H9 (cell line): ENCODE measurements at regions not wholly inside any gene's neighbourhood (a gene's known extent, or its start where the extent isn't known, plus 50 kb on each side); places are given as distances from the start of the nearest gene placed in this dataset.

Experiments used
- DNase-seq: peaks from one replicate; pipeline ENCODE4 v3.0.0-alpha.2; 2017
- H2AFZ ChIP-seq: one replicate; pipeline ENCODE4 v1.6.1; 2013; ENCODE audit warnings: mild to moderate bottlenecking, low read length, control low read depth, moderate library complexity
- H2AK5ac ChIP-seq: 2 replicates; pipeline ENCODE4 v1.6.1; 2013; ENCODE audit warnings: low read length, control low read depth, mixed read lengths; ENCODE audit not compliant: insufficient read length
- H2BK120ac ChIP-seq: one replicate; pipeline ENCODE4 v1.6.1; 2013; ENCODE audit warnings: low read depth, mild to moderate bottlenecking, low read length, control low read depth, inconsistent platforms; ENCODE audit not compliant: poor library complexity, severe bottlenecking
- H2BK12ac ChIP-seq: 2 replicates; pipeline ENCODE4 v1.6.1; 2013; ENCODE audit warnings: low read length, control low read depth, mixed read lengths, low read depth; ENCODE audit not compliant: insufficient read length
- H2BK15ac ChIP-seq: 2 replicates; pipeline ENCODE4 v1.6.1; 2013; ENCODE audit warnings: low read depth, low read length, control low read depth
- H2BK20ac ChIP-seq: one replicate; pipeline ENCODE4 v1.6.1; 2013; ENCODE audit warnings: low read depth, mild to moderate bottlenecking, low read length, control low read depth, inconsistent platforms; ENCODE audit not compliant: poor library complexity, severe bottlenecking
- H2BK5ac ChIP-seq: 2 replicates; pipeline ENCODE4 v1.6.1; 2013; ENCODE audit warnings: low read length, control low read depth, mixed read lengths; ENCODE audit not compliant: insufficient read length
- H3K14ac ChIP-seq: 2 replicates; pipeline ENCODE4 v1.6.1; 2013; ENCODE audit warnings: low read length, control low read depth; ENCODE audit not compliant: insufficient read depth
- H3K18ac ChIP-seq: 2 replicates; pipeline ENCODE4 v1.6.1; 2013; ENCODE audit warnings: low read depth, mild to moderate bottlenecking, mixed read lengths, low read length, control low read depth; ENCODE audit not compliant: insufficient read length
- H3K23ac ChIP-seq: 2 replicates; pipeline ENCODE4 v1.6.1; 2013; ENCODE audit warnings: low read length, control low read depth, mixed read lengths, low read depth; ENCODE audit not compliant: insufficient read length
- H3K23me2 ChIP-seq: 2 replicates; pipeline ENCODE4 v1.6.1; 2013; ENCODE audit warnings: low read depth, mild to moderate bottlenecking, mixed read lengths, low read length, control low read depth; ENCODE audit not compliant: insufficient read length, poor library complexity, severe bottlenecking
- H3K27ac ChIP-seq: 2 replicates; pipeline ENCODE4 v1.5.1; 2013; ENCODE audit warnings: low read length, control low read depth, mixed read lengths, low read depth; ENCODE audit not compliant: insufficient read length
- H3K27me3 ChIP-seq: 2 replicates; pipeline ENCODE4 v1.6.1; 2013; ENCODE audit warnings: low read length, control low read depth, inconsistent platforms; ENCODE audit not compliant: insufficient read depth
- H3K4ac ChIP-seq: 2 replicates; pipeline ENCODE4 v1.6.1; 2013; ENCODE audit warnings: low read depth, mild to moderate bottlenecking, control low read depth, inconsistent platforms, low read length, moderate library complexity
- H3K4me1 ChIP-seq: 2 replicates; pipeline ENCODE4 v1.6.1; 2013; ENCODE audit warnings: low read length, control low read depth, inconsistent platforms; ENCODE audit not compliant: insufficient read depth
- H3K4me2 ChIP-seq: 2 replicates; pipeline ENCODE4 v1.6.1; 2013; ENCODE audit warnings: low read length, control low read depth, mixed read lengths; ENCODE audit not compliant: insufficient read length, insufficient read depth
- H3K56ac ChIP-seq: 2 replicates; pipeline ENCODE4 v1.6.1; 2013; ENCODE audit warnings: low read depth, mild to moderate bottlenecking, mixed read lengths, low read length, control low read depth; ENCODE audit not compliant: insufficient read length
- H3K79me1 ChIP-seq: 2 replicates; pipeline ENCODE4 v1.6.1; 2013; ENCODE audit warnings: low read depth, mild to moderate bottlenecking, moderate library complexity, low read length, control low read depth, inconsistent platforms; ENCODE audit not compliant: insufficient read depth, poor library complexity, severe bottlenecking
- H3K79me2 ChIP-seq: 2 replicates; pipeline ENCODE4 v1.6.1; 2013; ENCODE audit warnings: low read length, control low read depth, inconsistent platforms; ENCODE audit not compliant: insufficient read depth
- H3K9ac ChIP-seq: 2 replicates; pipeline ENCODE4 v1.6.1; 2013; ENCODE audit warnings: low read length, control low read depth, mixed read lengths; ENCODE audit not compliant: insufficient read length; ENCODE audit errors: extremely low read depth
- H3K9me3 ChIP-seq: one replicate; pipeline ENCODE4 v1.6.1; 2013; ENCODE audit warnings: low read depth, low read length, inconsistent platforms; ENCODE audit not compliant: control insufficient read depth
- H3T11ph ChIP-seq: one replicate; pipeline ENCODE4 v1.6.1; 2013; ENCODE audit warnings: mild to moderate bottlenecking, low read length, control low read depth, inconsistent platforms
- H4K20me1 ChIP-seq: one replicate; pipeline ENCODE4 v1.6.1; 2013; ENCODE audit not compliant: control insufficient read depth, insufficient read length, insufficient read depth
- H4K5ac ChIP-seq: 2 replicates; pipeline ENCODE4 v1.6.1; 2013; ENCODE audit warnings: low read depth, mild to moderate bottlenecking, mixed read lengths, low read length, control low read depth; ENCODE audit not compliant: insufficient read length
- H4K8ac ChIP-seq: replicated peaks from 2 replicates; pipeline ENCODE4 v1.6.1; 2013; ENCODE audit warnings: low read length, control low read depth, mixed read lengths, low read depth; ENCODE audit not compliant: insufficient read length
- H4K91ac ChIP-seq: 2 replicates; pipeline ENCODE4 v1.6.1; 2013; ENCODE audit warnings: low read depth, mild to moderate bottlenecking, moderate library complexity, mixed read lengths, low read length, control low read depth; ENCODE audit not compliant: insufficient read length
- H3K27ac Mint-ChIP-seq, 3 experiments: 2 replicates in 2 of 3; 3 replicates in 1 of 3; pipeline ENCODE4 v1.8.0; 2020 to 2021; ENCODE audit warnings: mixed read lengths in 3 of 3, mild to moderate bottlenecking in 1 of 3, moderate library complexity in 1 of 3
- H3K27me3 Mint-ChIP-seq: 2 replicates; pipeline ENCODE4 v1.8.0; 2021; ENCODE audit warnings: low read depth, mild to moderate bottlenecking, moderate library complexity, mixed read lengths
- H3K36me3 Mint-ChIP-seq, 3 experiments: 2 replicates in 2 of 3; 3 replicates in 1 of 3; pipeline ENCODE4 v1.8.0; 2020 to 2021; ENCODE audit warnings: low read depth in 3 of 3, mixed read lengths in 3 of 3; ENCODE audit not compliant: insufficient read depth in 1 of 3
- H3K4me1 Mint-ChIP-seq, 2 experiments: 2 replicates each; pipeline ENCODE4 v1.8.0; 2020; ENCODE audit warnings: mixed read lengths in 2 of 2
- H3K4me3 Mint-ChIP-seq, 2 experiments: 2 replicates in 1 of 2; 3 replicates in 1 of 2; pipeline ENCODE4 v1.8.0; 2020 to 2021; ENCODE audit warnings: mild to moderate bottlenecking in 2 of 2, mixed read lengths in 2 of 2, moderate library complexity in 1 of 2
- H3K9me3 Mint-ChIP-seq, 2 experiments: 2 replicates in 1 of 2; 3 replicates in 1 of 2; pipeline ENCODE4 v1.8.0; 2020; ENCODE audit warnings: mild to moderate bottlenecking in 2 of 2, mixed read lengths in 2 of 2, moderate library complexity in 1 of 2
- CTCF ChIP-seq: fragments of 200-600 bp; sonication (generic); conservative IDR thresholded peaks from 3 replicates; pipeline ENCODE4 v1.8.0; 2021; ENCODE audit warnings: antibody characterized with exemption, mild to moderate bottlenecking
- WGBS: extraction: QIAGEN DNeasy Blood & Tissue Kit; methylation state at CpG from one replicate; pipeline ENCODE4 v1.1.7; 2013; ENCODE audit warnings: missing lambda C conversion rate, low lambda C conversion rate, mixed read lengths; ENCODE audit not compliant: insufficient read length; ENCODE audit errors: extremely low coverage; 5-methylcytosine and 5-hydroxymethylcytosine counted together

- Histone ChIP-seq H3K4ac (no peak overlapping the region), H2BK5ac (no peak overlapping the region), H2BK15ac (no peak overlapping the region), H3K27ac (no peak overlapping the region), H3K18ac (no peak overlapping the region), H3T11ph (no peak overlapping the region), H2BK20ac (no peak overlapping the region), H3K9ac (no peak overlapping the region), H3K27me3 (no peaks in the 10 kb centered on the region), H3K4me2 (no peak overlapping the region), H3K4me1 (no peaks in the 10 kb centered on the region), H2AK5ac (no peak overlapping the region), H3K9me3 (no peaks in the 10 kb centered on the region), H3K79me1 (no peaks in the 10 kb centered on the region), H3K79me2 (no peaks in the 10 kb centered on the region), H4K5ac (no peak overlapping the region), H3K23ac (no peak overlapping the region), H3K56ac (no peak overlapping the region), H3K23me2 (no peaks in the 10 kb centered on the region), H2AFZ (no peak overlapping the region), H2BK12ac (no peak overlapping the region), H4K91ac (no peak overlapping the region), H2BK120ac (no peak overlapping the region), H3K14ac (no peak overlapping the region), H4K8ac (no peak overlapping the region), H4K20me1 (no peaks in the 10 kb centered on the region)
- TF ChIP-seq CTCF = no peak
- DNase-seq = no peak
- Mint-ChIP-seq H3K9me3 (no peaks in the 10 kb centered on the region), H3K27ac (no peak overlapping the region), H3K4me3 (no peak overlapping the region), H3K27me3 (0 out of 2 replicates have a peak, but pooled peaks cover under 1% of the 10 kb centered on the region), H3K4me1 (no peaks in the 10 kb centered on the region), H3K36me3 (no peaks in the 10 kb centered on the region)
- no CpG with 5 or more reads among the region's 11 CpGs for WGBS
These were observed 267.3 kb upstream of the NPVF start for GRCh38 chr7:25495342-25496250.
